NCI-H748 (cell line): ENCODE measurements at regions not wholly inside any gene's neighbourhood (a gene's known extent, or its start where the extent isn't known, plus 50 kb on each side); places are given as distances from the start of the nearest gene placed in this dataset.

Experiments
- DNase-seq: peaks from one replicate; lab custom pipeline; 2025; ENCODE audit not compliant: unreplicated experiment; lab: John Stamatoyannopoulos, UW

DNA sequence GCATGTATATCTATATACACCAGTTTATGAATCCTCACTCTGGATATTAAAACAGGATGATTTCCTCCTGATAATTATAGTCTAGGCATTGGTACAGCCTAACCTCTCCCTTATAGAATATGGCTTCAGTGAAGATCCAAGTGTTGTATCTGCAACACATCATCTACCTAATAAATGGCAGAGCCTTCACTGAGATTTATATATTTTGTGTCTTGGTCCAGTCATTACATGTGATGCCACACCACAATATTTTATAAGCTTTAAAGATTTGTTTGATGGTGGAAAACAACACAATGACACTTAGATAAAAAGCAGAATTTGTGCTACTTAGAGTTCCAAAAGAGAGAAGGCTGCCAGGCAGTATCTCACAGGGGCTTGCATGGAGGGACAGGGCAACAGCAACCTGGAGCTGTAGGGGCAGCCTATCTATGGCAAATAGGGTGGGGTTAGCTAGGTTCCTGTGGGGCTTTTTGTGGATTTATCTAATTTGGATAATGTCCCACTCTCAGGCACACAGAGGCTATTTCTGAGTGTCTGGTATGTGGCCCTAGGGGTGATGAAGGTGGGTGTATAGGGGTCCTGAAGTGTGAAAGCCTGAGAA is 1736.7 kb upstream of the PRR20A start:
- DNase-seq, result no peak

DNA sequence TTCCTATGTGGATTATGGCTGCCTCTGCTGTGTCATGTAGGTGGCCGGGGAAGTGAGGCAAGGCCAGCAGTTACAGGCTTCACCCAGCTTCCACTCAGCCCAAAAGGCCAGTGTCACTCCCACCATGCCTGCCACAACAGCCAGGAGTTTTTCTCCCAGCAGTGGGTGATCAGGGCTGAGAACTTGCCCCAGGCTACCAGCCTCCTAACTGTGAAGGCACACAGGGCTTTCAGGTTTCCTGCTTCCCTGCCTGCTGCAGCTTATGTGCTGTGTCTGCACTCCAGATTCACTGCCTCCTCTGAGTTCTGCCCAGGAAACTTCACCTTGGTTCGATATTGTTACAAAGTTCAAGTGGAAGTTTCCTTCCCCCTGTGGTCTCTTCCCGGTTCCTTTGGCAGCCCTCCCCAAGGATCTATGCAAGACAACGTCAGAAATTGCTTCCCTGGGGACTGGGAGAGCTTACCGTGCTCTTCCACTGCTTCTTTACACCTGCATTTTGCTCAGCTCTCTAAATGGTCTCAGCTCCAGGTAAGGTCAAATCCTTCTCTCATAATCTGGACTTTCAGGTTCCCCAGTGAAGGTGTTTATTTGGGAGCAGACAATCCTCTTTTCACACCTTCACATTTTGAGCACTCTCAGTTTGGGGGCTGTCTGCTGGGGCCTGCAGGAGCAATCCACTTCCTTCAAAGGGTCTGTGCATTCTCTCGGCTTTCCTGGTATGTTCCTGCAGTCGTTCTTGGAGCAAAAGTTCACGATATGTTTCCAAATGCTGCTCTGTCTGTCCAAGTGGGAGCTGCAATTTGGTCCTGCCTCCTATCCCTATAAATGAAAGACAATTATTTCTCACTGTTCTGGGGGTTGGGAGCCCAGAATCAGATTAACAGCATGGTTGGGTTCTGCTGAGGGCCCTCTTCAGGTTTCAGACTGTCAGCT is 1730.1 kb upstream of the PRR20A start:
- peak; percentile 20 for DNase-seq

DNA sequence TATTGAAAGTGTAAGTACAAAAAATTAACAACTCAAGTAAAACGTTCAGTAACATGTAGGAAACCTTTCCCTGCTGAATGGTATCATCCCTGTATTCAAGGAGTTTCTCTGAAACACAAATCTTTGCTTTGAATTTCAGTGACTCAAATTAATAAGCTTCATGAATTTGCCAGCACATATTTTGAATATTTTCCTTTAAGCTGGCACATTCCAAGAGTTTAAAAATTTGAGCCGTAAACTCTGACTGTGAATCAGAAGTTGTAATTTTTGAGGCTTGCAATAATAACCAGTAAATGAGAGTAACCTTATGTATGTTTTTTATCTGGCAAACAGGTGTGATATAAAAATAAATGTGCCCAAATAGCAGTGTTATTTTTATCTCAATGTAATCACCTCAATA is 1722.6 kb upstream of the PRR20A start:
- no peak for DNase-seq

DNA sequence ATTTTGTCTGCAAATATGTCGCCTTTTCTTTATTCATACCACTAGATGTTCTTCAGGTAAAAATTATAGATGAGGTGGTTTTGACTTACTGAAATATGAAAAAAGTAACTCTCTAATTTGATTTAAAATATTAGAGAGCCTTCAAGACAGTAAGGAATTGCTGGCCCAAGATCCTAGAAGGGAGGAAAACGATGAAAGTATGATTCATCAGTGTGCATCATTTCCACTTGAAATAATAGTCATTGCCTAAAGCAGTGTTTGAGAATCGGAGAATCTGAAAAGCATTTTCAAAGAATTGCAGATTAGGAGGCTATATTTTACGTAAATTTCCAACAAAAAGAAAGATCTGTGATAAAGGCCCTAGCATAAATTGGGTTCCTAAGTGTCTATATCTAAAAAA is 1707.9 kb upstream of the PRR20A start:
- DNase-seq, result no peak

DNA sequence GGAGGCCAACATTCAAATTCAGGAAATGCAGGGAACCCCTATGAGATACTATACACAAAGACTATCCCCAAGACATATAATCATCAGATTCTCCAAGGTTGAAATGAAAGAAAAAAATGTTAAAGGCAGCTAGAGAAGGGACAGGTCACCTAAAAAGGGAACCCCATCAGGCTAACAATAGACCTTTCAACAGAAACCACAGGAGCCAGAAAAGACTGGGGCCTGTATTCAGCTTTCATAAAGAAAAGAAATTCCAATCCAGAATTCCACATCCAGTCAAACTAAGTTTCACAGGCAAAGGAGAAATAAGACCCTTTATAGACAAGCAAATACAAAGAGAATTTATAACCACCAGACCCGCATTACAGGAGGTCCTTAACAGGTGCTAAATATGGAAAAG is 1703.6 kb upstream of the PRR20A start:
- no peak for DNase-seq

DNA sequence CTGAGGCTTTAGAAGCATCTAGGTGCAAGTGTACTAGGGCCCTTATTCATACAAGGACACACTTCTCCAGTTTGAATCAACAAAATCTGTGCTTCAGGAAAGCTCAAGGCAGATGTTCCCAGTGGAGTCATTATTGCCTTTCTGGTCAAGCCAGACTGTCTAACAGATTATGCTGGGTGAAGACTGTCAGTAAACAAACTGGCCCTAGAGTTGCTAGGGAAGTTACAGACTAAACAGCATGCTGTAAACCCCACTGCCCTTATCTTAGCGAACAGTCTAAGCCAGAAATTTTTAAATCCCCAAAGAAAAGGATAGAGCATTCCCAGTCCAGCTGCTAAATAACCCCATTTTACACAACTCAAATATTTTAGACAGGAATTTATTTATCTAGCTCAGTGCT is 1701.3 kb upstream of the PRR20A start:
- DNase-seq, result peak; percentile 82

DNA sequence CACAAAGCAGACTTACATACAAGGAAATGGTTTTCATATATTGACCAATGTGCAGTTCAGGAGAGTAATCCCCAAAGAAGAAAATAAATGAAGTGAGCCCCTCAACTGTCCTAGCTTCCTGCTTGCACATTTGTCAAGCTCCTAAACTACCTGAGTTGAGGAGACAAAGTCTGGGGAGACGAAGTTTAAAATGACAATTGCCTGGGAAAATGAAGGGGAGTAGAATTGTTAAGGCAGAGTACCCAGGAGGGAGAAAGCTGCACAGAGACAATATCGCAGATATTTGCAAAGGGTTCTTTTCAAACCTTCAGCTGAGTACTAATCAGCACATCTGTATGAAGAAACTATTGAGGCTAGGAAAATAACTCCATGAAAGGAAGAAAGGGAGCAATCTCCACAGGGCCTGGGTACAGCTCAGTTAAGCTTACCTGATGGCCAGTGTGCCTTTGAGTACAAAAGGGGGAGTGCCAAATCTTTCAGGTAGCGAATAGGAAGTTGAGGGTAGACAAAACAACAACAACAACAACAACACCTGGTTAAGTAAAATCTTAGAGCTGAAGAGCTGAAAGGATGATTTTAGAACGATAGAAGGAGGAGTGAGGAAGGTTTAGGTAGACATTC is 1700.1 kb upstream of the PRR20A start:
- no peak for DNase-seq

DNA sequence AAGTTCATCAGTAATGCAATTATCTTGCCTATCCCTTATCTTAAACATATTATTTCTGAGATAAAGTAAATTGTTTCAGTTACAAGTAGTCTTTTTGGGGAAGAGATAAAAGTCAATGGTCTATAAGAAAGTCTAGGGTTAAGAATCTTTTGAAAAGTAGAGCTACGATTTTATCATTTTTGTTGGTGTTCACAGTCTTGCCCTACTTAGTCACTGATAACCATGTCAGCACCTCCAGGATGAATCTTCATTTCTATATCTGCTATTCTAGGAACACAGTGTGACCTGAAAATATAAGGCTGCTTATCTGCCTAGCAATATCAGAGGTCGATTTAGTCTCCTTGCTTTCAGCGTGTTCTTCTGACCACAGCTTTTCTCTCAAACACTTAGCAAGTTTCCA is 1676.5 kb upstream of the PRR20A start:
- no peak for DNase-seq

DNA sequence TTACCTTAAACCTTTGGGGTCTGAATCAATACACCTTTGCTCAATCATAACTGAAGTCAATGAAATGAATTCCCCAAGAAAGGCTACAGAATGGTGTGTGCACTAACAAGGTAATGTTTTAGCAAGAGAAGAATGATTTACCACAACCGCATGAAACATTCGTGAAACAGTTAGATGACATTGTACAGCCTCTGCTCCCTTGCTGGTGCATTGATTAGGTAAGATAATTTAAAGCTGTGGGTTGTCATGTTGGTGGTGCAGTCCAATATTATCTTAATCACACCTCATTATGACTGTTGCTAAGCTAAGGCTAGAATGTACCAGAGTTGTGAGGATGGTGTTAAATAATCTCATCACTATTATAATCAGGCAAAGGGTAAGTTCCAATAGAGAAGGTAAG is 1673.2 kb upstream of the PRR20A start:
- no peak for DNase-seq

DNA sequence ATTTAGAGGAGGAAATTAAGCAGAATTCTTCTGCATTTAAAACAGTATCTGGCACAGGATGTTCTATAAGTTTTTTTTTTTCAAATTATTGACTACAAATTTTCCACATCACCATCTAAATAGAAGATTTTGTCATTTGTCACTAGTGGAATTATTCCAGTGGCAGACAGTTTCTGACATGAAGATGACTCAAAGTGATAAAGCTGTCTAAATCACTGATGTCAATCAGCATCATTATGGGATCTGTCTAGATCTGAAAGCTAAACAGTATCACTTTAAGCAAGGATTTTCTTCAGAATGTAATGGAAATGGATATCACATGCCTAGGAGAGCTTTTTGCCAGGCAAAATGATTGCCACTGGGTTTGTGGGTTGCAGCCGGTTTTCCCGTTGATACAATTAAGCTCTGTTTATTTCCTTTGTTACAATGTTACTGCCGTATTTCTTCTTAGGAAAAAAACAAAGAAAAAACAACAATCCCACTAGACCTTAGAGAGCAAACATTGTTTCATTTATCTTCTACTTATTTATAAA is 1657.0 kb upstream of the PRR20A start:
- no peak for DNase-seq

DNA sequence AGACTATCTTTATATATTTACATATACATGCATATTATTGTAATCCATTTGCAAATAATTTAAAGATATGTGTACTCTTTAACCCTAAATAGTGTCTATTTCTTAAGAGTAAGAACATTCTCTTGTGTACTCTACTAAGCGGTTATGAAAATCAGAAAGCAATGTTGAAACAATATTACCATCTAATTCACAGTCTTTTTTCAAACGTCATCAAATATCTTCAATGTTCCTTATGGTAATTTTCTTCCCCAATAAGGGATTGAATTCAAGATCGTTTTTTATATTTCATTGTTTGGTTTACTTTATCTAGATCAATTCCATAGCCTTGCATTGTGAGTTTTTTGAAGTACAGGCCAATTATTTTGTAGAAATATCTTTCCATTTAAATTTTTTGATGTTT is 1647.4 kb upstream of the PRR20A start:
- DNase-seq, result no peak

DNA sequence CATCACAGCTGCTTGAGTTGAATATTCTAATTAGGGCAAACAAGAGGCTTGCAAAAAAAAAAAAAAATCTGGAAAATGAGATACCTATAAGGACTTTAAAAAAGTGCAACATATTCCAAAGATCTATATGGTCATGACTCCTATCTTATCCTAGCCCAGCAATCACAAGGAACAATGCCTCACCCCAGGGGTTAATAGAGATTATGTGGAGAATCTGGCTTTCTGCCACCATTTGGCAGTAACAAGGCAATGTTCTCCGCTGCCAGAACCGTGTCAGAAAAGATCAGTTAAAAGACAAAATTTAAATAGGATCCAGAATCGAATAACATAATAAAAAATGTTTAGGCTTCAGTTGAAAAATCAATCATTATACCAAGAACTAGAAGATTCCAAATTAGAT is 1643.2 kb upstream of the PRR20A start:
- DNase-seq, result no peak

DNA sequence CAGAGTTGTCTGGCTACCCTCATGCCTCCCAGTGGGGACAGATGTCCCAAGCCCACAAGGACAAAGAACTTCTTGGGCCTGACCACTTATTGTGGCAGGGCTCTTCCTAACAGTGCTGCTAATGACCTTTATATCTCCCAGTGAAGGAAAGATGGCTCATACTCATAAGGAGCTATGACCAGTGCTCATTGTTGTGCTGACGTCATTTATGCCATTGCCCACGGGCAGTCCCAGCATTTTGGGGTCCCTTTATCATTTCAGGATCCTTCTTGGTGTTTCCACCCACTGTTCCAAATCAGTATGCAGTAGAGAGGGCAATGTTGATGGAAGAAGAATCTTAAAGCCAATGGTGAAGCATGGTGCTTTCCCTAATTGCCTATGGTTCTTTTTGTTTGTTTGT is 1640.0 kb upstream of the PRR20A start:
- no peak for DNase-seq

DNA sequence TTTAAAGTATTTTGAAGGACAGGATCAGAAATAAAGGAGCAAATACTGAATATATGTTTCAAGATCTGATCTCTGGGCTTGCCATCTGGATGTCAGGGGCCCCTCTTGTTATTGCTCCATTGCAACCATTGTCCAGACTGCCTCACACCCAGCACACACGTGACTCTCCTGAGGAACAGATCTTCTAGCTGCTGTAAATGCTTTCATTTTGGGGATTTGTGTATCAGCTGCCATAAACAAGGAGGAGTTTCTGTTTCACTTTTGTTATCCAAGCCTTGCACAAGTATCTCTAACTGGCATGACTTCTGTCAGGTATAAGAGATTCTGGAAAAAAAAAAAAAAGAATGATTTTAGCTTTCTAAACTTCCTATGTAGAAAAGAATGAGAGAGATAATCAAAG is 1624.1 kb upstream of the PRR20A start:
- DNase-seq, result peak; percentile 32

DNA sequence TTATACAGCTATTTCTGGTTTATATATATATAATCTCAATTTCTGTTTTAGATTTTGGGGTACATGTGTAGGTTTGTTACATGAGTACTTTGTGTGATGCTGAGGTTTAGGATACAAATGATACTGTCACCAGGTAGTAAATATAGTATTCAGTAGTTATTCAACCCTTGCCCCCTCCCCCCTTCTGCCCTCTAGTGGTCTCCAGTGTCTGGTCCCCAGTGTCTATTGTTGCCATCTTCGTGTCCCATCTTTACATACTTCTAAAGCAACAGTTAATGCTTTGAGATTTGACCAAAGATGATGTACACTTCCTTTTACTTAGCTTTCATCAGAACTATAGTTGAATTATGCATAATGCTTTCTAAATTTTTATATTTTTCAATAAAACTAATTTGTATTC is 1623.4 kb upstream of the PRR20A start:
- DNase-seq, result peak; percentile 36

DNA sequence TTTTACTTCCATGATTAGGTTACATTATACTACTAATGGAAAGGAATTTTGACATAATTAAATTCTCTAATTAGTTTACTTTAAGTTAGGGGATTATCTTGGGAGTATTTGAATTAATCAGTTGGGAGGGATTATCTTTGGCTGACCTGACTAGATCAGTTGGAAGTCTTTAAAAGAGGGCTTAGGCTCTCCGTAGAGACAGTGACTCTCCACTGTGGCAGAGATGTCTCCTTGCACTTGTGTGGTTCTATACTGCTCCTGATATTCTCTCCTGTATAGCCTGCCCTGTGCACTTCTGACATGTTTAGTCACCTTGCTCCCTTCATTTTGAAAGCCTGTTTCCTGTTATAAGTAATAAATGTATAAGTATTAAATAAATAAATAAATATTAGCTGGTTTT is 1612.3 kb upstream of the PRR20A start:
- no peak for DNase-seq

DNA sequence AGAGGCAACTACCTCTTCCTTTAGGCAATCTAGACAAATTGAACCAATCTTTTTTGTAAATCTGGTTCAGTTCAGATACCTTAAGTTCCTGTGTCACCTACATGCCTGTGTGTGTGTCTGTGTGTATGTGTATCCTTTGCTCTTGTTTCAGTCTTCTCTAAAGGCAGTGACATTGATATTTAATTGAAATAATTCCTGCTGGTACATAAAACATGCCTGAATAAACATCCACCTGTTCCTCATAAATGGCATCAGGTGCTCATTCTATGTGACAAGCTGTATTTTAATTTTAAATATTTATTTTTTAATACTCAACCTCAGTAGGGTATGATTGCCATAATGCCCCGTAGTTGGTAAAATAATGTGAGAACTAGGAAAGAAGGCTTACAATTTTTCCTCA is 1606.4 kb upstream of the PRR20A start:
- peak; percentile 63 for DNase-seq

DNA sequence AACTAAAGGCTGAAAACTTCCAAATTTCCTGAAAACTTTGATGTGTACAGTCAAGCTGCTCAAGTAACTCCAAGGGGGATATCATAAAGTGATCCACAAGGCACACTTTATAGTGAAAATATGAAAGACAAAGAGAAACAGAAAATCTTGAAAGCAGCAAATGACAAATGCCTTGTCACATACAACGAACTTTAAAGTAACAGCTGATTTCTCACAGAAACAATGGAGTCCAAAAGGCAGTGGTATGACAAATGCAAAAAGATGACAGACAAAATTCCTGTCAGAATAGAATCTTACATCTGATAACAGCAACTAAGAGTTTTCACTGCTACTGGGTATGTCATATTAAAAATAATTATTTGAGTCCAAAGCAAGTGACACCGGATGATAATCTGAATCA is 1602.3 kb upstream of the PRR20A start:
- DNase-seq, result peak; percentile 19

DNA sequence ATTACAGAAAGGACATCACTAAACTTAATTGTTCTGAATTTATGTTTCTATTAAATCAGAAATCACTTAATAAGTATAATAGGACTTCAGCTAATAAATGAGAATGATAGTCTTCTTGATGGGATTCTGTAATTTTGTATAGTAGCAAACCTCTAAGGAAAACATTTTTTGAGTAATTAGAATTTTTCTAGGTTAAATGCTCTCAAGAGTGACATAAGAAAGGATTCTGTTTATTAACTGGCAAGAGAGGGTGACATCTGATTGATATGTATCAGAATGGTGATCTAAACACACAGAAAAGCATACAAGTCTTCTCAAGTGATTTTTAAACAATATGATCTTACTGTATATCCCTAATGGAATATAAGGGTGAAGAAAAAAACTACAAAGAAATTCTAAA is 1597.7 kb upstream of the PRR20A start:
- no peak for DNase-seq

DNA sequence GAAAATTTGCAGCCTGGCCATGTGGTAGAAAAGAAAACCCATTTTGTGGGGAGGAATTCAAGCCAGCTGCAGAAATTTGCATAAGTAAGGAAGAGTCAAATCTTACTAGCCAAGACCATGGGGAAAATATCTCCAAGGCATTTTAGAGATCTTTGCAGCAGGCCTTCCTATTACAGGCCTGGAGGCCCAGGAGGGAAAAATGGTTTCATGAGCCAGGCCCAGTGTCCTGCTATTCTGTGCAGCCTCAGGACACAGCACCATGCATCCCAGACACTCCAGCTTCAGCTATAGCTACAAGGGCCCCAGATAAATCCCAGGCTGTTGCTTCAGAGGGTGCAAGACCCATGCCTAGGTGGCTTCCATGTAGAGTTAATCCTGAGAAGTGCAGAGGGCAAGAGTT is 1590.1 kb upstream of the PRR20A start:
- peak; percentile 6 for DNase-seq

DNA sequence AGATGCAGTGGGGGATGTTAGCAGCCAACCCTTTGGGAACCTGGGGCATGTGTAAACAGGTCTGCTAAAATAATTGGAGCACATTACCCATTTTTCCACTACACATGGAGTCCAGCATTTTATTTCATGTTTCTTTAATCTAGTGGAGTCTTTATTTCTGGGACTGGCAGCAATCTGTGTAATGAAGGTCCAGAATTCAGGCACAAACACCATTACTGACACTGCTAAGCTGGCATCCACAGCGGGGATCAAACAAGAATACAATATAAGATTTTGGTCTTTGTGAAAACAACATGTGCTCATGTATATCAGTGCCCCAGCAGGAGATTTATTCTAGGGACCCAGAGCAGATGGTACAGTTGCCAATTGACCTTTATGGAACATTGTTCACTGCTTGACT is 1587.0 kb upstream of the PRR20A start:
- peak; percentile 94 for DNase-seq

DNA sequence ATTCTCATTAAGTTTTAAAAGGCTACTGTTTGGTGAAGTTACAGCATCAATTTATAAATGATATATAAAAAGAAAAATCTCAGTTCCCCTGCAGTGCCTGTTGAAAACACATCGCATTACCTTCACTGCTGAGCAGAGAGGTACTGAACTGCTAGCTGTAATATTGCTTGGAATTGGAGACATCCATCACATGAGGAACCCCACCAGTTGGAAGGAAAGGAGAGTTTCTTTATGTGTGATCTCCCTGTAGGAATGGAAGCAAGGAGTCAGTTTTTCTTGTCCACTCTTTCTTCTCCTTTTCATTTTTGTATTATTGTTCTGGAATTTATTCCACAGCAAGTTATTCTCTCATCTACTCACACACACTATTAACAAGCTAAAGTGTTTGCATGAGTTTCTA is 1586.0 kb upstream of the PRR20A start:
- DNase-seq, result peak; percentile 51
